ENCODE measurements at regions not wholly inside any gene's neighbourhood (a gene's known extent, or its start where the extent isn't known, plus 50 kb on each side); places are given as distances from the start of the nearest gene placed in this dataset.

GRCh38 chr10:2915412-2915811 lies 151.9 kb upstream of the PFKP start:
- ChIA-PET CTCF (no interaction called here), POLR2A (ENCODE audit: low non-redundant PET) (no interaction called here)
- no peak for DNase-seq (ENCODE audit: low spot score)
- H3K27ac ChIP-seq: no peak overlapping the region
- no peak for TF ChIP-seq CTCF (conservative IDR thresholded peaks at IDR 0.05; ENCODE audit: low read depth)

GRCh38 chr10:2914741-2915140 lies 152.6 kb upstream of the PFKP start:
- ChIA-PET POLR2A (ENCODE audit: low non-redundant PET) (no interaction called here), CTCF (no interaction called here)
- no peak overlapping the region for H3K27ac ChIP-seq
- DNase-seq (ENCODE audit: low spot score): no peak
- no peak for TF ChIP-seq CTCF (conservative IDR thresholded peaks at IDR 0.05; ENCODE audit: low read depth)

GRCh38 chr10:2913474-2913873 lies 153.9 kb upstream of the PFKP start:
- CTCF ChIA-PET: interaction anchor here (0.6 to 0.8 kb wide), 2 partner anchors 14 to 155 kb away, joined by 3 read pairs; no protein-coding TSS in a partner anchor
- TF ChIP-seq CTCF (conservative IDR thresholded peaks at IDR 0.05; ENCODE audit: low read depth): no peak
- POLR2A ChIA-PET (ENCODE audit: low non-redundant PET): no interaction called here
- no peak overlapping the region for H3K27ac ChIP-seq
- no peak for DNase-seq (ENCODE audit: low spot score)

- no peak for DNase-seq (ENCODE audit: low spot score)
- CTCF ChIA-PET: no interaction called here
- no peak overlapping the region for H3K27ac ChIP-seq
- no peak for TF ChIP-seq CTCF (conservative IDR thresholded peaks at IDR 0.05; ENCODE audit: low read depth)
- POLR2A ChIA-PET (ENCODE audit: low non-redundant PET): no interaction called here
These were observed 156.7 kb upstream of the PFKP start for GRCh38 chr10:2910656-2911055.

- no peak overlapping the region for H3K27ac ChIP-seq
- TF ChIP-seq CTCF (conservative IDR thresholded peaks at IDR 0.05; ENCODE audit: low read depth): no peak
- no peak for DNase-seq (ENCODE audit: low spot score)
- POLR2A ChIA-PET (ENCODE audit: low non-redundant PET): no interaction called here
- CTCF ChIA-PET: no interaction called here
These were observed 157.4 kb upstream of the PFKP start for GRCh38 chr10:2909921-2910320.

GRCh38 chr10:2908851-2909630 lies 158.3 kb upstream of the PFKP start:
- DNase-seq (ENCODE audit: low spot score): no peak
- ChIA-PET CTCF (no interaction called here), POLR2A (ENCODE audit: low non-redundant PET) (no interaction called here)
- TF ChIP-seq CTCF (conservative IDR thresholded peaks at IDR 0.05; ENCODE audit: low read depth): no peak
- no peak overlapping the region for H3K27ac ChIP-seq
